ENCODE measurements at regions not wholly inside any gene's neighbourhood (a gene's known extent, or its start where the extent isn't known, plus 50 kb on each side); places are given as distances from the start of the nearest gene placed in this dataset.
A peak's percentile ranks its signal among the peaks of the same experiment; 100 is the strongest.

DNA sequence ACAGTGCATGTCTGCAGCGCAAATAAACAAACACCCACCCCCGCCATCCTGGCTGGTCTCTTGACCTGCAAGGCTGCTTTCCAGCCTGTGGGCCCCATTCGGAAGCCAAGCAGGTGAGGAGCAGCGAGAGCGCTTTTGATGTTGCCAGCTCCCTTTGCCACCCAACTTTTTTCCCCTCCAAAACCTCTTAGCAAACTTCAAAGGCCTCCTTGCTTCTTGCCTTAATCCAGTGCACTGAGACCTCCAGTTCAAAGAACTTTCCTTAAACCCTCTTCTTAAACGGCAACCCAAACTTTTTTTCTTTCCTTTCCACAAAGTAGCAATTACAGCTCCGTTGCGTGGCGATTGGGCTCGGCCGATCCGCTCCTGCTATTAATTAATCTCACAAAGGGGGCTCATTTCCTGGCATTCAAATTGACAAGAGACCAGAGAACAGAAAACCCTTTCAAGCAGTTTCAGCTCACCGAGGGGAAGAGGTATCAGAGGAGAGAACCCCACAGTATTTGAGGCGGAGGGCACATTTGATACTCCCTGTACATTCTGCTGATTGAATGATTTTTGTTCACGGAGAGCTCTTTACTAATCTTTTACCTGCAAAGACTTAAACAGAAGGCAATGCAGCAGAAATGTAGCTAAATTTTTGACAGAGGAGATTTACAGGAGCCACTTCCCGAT, 531.4 kb downstream of the TMEM182 start:
- peak overlapping the region; percentile 16 for H3K4me2 ChIP-seq (ENCODE audit: insufficient read depth, insufficient read length, low read length)
- H3K27ac Mint-ChIP-seq = peak overlapping the region in 1 of 3 experiments; percentile 4; a peak in 2 of 7 replicates

More for the DNA sequence above, 531.4 kb downstream of the TMEM182 start:
- Histone ChIP-seq H3K27me3 (ENCODE audit: insufficient read depth, low read length) (no peaks in the 10 kb centered on the region), H3K4ac (ENCODE audit: low read depth, low read length) (no peak overlapping the region), H2AFZ (ENCODE audit: low read length) (peak overlapping the region; percentile 65), H2BK5ac (ENCODE audit: insufficient read length, low read length) (no peak overlapping the region), H3K9me3 (ENCODE audit: control insufficient read depth, low read depth, low read length) (no peaks in the 10 kb centered on the region), H4K8ac (replicated peaks; ENCODE audit: insufficient read length, low read depth, low read length) (no peak overlapping the region), H3T11ph (ENCODE audit: low read length) (no peak overlapping the region), H4K20me1 (ENCODE audit: control insufficient read depth, insufficient read depth, insufficient read length) (no peaks in the 10 kb centered on the region), H3K23ac (ENCODE audit: insufficient read length, low read depth, low read length) (no peak overlapping the region), H2BK120ac (ENCODE audit: low read depth, low read length, poor library complexity, severe bottlenecking) (no peak overlapping the region), H3K18ac (ENCODE audit: insufficient read length, low read depth, low read length) (no peak overlapping the region), H3K27ac (ENCODE audit: insufficient read length, low read depth, low read length) (no peak overlapping the region), H2BK12ac (ENCODE audit: insufficient read length, low read depth, low read length) (no peak overlapping the region), H4K5ac (ENCODE audit: insufficient read length, low read depth, low read length) (no peak overlapping the region), H3K56ac (ENCODE audit: insufficient read length, low read depth, low read length) (no peak overlapping the region), H2AK5ac (ENCODE audit: insufficient read length, low read length) (no peak overlapping the region), H2BK15ac (ENCODE audit: low read depth, low read length) (no peak overlapping the region), H3K4me1 (ENCODE audit: insufficient read depth, low read length) (peaks cover 13% of the 10 kb centered on the region), H4K91ac (ENCODE audit: insufficient read length, low read depth, low read length) (no peak overlapping the region), H3K79me2 (ENCODE audit: insufficient read depth, low read length) (no peaks in the 10 kb centered on the region), H3K9ac (ENCODE audit: extremely low read depth, insufficient read length, low read length) (no peak overlapping the region), H3K14ac (ENCODE audit: insufficient read depth, low read length) (no peak overlapping the region), H3K23me2 (ENCODE audit: insufficient read length, low read depth, low read length, poor library complexity, severe bottlenecking) (no peaks in the 10 kb centered on the region), H3K79me1 (ENCODE audit: insufficient read depth, low read depth, low read length, poor library complexity, severe bottlenecking) (no peaks in the 10 kb centered on the region), H2BK20ac (ENCODE audit: low read depth, low read length, poor library complexity, severe bottlenecking) (no peak overlapping the region)
- Mint-ChIP-seq H3K4me3 (peak overlapping the region; percentile 31 to 38), H3K4me1 (peaks cover 37 to 45% of the 10 kb centered on the region in 2 experiments), H3K36me3 (ENCODE audit: insufficient read depth in 1 of 3, low read depth in 3 of 3) (no peaks in the 10 kb centered on the region), H3K9me3 (no peaks in the 10 kb centered on the region), H3K27me3 (ENCODE audit: low read depth) (peaks cover 5% of the 10 kb centered on the region)
- TF ChIP-seq, protein P1, sequence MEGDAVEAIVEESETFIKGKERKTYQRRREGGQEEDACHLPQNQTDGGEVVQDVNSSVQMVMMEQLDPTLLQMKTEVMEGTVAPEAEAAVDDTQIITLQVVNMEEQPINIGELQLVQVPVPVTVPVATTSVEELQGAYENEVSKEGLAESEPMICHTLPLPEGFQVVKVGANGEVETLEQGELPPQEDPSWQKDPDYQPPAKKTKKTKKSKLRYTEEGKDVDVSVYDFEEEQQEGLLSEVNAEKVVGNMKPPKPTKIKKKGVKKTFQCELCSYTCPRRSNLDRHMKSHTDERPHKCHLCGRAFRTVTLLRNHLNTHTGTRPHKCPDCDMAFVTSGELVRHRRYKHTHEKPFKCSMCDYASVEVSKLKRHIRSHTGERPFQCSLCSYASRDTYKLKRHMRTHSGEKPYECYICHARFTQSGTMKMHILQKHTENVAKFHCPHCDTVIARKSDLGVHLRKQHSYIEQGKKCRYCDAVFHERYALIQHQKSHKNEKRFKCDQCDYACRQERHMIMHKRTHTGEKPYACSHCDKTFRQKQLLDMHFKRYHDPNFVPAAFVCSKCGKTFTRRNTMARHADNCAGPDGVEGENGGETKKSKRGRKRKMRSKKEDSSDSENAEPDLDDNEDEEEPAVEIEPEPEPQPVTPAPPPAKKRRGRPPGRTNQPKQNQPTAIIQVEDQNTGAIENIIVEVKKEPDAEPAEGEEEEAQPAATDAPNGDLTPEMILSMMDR (conservative IDR thresholded peaks at IDR 0.05) = no peak
- peak; percentile 47 for DNase-seq
- WGBS (ENCODE audit: extremely low coverage, insufficient read length, low lambda C conversion rate) = no CpG with 5 or more reads among the region's 16 CpGs
